Astrocyte of the cerebellum (primary cell): ENCODE measurements at regions not wholly inside any gene's neighbourhood (a gene's known extent, or its start where the extent isn't known, plus 50 kb on each side); places are given as distances from the start of the nearest gene placed in this dataset.

Experiments used
- DNase-seq: peaks from one replicate; pipeline ENCODE4 v3.0.0-alpha.2; 2011; ENCODE audit warnings: low read depth
- H3K4me3 ChIP-seq: 2 replicates; pipeline ENCODE4 v1.5.1; 2011; ENCODE audit warnings: mild to moderate bottlenecking, low read depth, low read length, moderate library complexity
- in situ Hi-C: cut with HindIII; loops from 2 replicates; pipeline ENCODE4 v1.10.0; 2017; ENCODE audit warnings: low sequenced_read_pairs
- TF ChIP-seq, protein P1 (sequence below): IDR thresholded peaks from 2 replicates; pipeline ENCODE4 v1.5.1; 2012; ENCODE audit warnings: low read length, low read depth, moderate library complexity, mild to moderate bottlenecking; ENCODE audit errors: missing control alignments

DNA sequence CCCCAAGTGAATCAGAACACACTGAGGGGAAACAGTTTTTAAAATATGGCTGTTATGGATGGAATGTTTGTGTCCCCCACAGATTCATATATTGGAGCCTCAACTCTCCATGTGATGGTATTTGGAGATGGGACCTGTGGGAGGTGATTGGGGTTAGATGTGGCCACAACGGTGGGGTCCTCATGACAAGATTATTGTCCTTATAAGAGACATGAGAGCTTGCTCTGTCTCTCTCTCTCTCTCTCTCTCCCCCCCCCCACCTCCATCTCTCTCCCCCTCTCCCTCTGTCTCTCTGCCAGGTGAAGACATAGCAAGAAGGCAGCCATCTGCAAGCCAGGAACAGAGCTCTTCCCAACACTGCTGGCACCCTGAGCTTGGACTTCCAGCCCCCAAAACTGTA is 315.8 kb upstream of the MGMT start:
- in situ Hi-C loops, result no loop called here
- TF ChIP-seq, protein P1, sequence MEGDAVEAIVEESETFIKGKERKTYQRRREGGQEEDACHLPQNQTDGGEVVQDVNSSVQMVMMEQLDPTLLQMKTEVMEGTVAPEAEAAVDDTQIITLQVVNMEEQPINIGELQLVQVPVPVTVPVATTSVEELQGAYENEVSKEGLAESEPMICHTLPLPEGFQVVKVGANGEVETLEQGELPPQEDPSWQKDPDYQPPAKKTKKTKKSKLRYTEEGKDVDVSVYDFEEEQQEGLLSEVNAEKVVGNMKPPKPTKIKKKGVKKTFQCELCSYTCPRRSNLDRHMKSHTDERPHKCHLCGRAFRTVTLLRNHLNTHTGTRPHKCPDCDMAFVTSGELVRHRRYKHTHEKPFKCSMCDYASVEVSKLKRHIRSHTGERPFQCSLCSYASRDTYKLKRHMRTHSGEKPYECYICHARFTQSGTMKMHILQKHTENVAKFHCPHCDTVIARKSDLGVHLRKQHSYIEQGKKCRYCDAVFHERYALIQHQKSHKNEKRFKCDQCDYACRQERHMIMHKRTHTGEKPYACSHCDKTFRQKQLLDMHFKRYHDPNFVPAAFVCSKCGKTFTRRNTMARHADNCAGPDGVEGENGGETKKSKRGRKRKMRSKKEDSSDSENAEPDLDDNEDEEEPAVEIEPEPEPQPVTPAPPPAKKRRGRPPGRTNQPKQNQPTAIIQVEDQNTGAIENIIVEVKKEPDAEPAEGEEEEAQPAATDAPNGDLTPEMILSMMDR, result no peak
- no peak overlapping the region for H3K4me3 ChIP-seq
- DNase-seq, result no peak

DNA sequence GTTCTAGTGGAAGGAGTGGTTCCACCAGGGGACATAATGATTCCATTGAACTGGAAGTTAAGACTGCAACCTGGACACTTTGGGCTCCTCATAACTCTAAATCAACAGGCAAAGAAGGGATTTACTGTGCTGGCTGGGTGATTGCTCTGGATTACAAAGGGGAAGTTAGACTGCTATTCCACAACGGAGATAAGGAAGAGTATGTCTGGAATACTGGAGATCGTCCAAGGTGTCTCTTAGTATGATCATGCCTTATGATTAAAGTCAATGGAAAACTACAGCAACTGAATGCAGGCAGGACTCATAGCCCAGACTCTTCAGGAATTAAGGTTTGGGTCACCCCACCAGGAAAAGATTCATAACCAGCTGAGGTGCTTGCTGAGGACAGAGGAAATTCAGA is 310.6 kb upstream of the MGMT start:
- TF ChIP-seq, protein P1, result no peak
- DNase-seq, result no peak
- in situ Hi-C loops, result no loop called here
- H3K4me3 ChIP-seq, result no peak overlapping the region

DNA sequence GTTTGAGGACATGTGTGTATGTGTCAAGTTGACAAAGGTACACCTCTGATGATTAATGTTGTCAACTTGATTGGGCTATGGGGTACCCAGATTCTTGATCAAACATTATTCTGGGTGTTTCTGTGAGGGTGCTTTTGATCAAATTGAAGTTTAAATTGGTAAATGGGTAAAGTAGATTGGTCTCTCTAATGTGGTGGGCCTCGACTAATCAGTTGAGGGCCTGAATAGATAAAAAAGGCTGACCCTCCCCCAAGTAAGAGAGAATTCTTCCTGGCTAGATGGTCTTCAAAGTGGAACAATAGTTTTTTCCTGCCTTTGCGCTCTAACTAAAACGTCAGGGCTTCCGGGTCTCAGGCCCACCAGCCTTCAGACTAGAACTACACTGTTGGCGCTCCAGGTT is 309.9 kb upstream of the MGMT start:
- in situ Hi-C loops, result no loop called here
- TF ChIP-seq, protein P1, result no peak
- H3K4me3 ChIP-seq, result no peak overlapping the region
- no peak for DNase-seq

DNA sequence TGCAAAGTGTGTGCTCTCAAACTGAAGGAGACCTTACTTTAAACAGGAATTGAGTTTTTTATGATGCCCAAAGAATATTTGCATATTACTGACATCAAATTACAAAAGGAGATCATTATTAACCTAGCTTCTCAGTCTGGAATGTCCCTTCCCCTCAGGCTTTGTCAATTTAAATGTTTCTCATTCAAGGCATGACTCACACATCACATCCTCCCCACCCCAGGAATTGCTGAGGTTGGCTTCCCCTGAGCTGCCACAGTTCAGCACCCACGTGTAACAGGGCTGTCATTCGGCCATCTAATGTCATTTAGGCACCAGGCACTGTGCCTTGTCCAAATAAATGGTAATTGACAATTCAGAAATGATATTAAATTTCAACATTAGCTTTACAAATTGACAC is 305.9 kb upstream of the MGMT start:
- peak; percentile 9 for DNase-seq
- in situ Hi-C loops, result loop anchor here (5.0 kb wide), 1 partner anchor 86 kb away; no protein-coding TSS in a partner anchor
- no peak overlapping the region for H3K4me3 ChIP-seq
- TF ChIP-seq, protein P1, result no peak

DNA sequence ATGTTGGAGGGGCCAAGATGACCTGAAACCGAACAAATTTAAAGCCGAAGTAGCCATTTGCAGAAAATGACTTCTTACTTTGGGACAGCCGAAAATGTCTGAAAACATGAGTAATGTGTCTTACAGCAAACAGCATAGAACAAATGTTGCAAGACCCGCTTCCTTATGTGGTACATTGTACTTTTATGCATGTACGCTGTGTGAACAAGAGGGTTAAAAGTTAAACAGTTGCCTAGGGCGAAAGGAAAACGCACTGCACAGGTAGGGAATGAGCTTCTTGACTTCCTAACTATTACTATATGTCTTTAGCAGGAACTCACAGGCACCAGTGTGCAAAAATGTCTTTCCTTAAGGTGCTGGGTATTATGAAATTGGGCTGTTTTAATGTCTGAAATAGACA is 303.5 kb upstream of the MGMT start:
- in situ Hi-C loops, result loop anchor here (5.0 kb wide), 1 partner anchor 84 kb away; no protein-coding TSS in a partner anchor
- no peak overlapping the region for H3K4me3 ChIP-seq
- no peak for DNase-seq
- TF ChIP-seq, protein P1, result no peak

DNA sequence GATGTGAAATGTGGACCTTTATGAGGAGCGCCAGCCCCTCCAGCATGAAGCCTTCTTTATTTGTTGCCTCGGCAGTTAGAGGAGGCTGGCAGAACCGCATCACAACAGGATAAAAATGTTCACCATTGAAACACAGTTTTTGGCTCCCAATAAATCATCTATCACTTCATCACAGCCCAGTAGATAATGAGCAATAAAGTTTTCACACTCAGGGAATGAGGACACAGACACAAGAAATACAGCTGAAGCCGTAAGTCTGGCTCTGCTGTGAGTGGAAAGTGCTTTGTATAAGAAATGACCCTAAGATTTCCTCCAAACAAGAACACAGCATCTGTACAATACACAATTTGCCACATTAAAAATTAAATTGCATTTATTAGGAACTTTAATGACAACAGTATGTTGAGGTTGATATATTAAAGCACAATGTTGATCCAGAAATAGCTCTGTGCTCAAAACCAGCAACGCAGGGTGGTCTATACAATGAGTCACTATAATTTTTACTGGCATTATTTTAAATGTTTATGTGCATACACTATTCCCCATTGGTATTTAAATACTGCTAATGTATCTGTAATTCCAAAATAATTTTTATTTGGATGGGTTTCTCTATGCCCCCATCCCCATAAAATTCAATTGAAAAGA is 301.8 kb upstream of the MGMT start:
- DNase-seq, result no peak
- no peak overlapping the region for H3K4me3 ChIP-seq
- TF ChIP-seq, protein P1, result no peak
- in situ Hi-C loops, result no loop called here
